Heart right ventricle (tissue), 16 donors: ENCODE measurements at regions not wholly inside any gene's neighbourhood (a gene's known extent, or its start where the extent isn't known, plus 50 kb on each side); places are given as distances from the start of the nearest gene placed in this dataset.

Experiments
- ATAC-seq, 8 donors: fragments of 200-7000 bp; cut with Tn5 transposase; one replicate each; pipeline ENCODE4 v1.9.1; 2020; ENCODE audit warnings: mild to moderate bottlenecking in 8 of 8, moderate library complexity in 8 of 8, moderate number of reproducible peaks in 1 of 8
- DNase-seq, 2 donors: peaks; one replicate each; pipeline ENCODE4 v3.0.0-alpha.2; 2020
- H3K27ac ChIP-seq, 10 donors: fragments of 200-600 bp; sonication (generic) in 2 of 10; one replicate each; pipeline versions ENCODE4 v1.5.0 to v1.8.0; 2020 to 2022; ENCODE audit warnings: mild to moderate bottlenecking in 3 of 10
- H3K27me3 ChIP-seq, 7 donors: fragments of 200-600 bp; one replicate each; pipeline ENCODE4 v1.8.0; 2021 to 2022; ENCODE audit warnings: mild to moderate bottlenecking in 2 of 7
- H3K36me3 ChIP-seq, 9 donors: fragments of 200-600 bp; sonication (generic) in 1 of 9; one replicate each; pipeline versions ENCODE4 v1.5.0 to v1.8.0; 2020 to 2022; ENCODE audit warnings: mild to moderate bottlenecking in 2 of 9
- H3K4me1 ChIP-seq, 9 donors: fragments of 200-600 bp; sonication (generic) in 1 of 9; one replicate each; pipeline versions ENCODE4 v1.5.0 to v1.8.0; 2020 to 2022; ENCODE audit warnings: mild to moderate bottlenecking in 4 of 9
- H3K4me3 ChIP-seq, 10 donors: fragments of 200-600 bp; sonication (generic) in 2 of 10; one replicate each; pipeline versions ENCODE4 v1.5.0 to v1.8.0; 2020 to 2022; ENCODE audit warnings: mild to moderate bottlenecking in 7 of 10, moderate library complexity in 2 of 10
- H3K9me3 ChIP-seq, 11 donors: fragments of 200-600 bp in 10 of 11; sonication (generic) in 2 of 11; one replicate each; pipeline versions ENCODE4 v1.5.0 to v1.8.0; 2013 to 2022; ENCODE audit warnings: mild to moderate bottlenecking in 2 of 11, control low read depth in 1 of 11, moderate library complexity in 1 of 11
- CTCF ChIP-seq, 9 donors: fragments of 200-600 bp; sonication (generic) in 2 of 9; IDR thresholded peaks; one replicate each; pipeline versions ENCODE4 v1.5.0 to v1.8.0; 2021 to 2022; ENCODE audit warnings: antibody characterized with exemption in 9 of 9, mild to moderate bottlenecking in 5 of 9, moderate library complexity in 1 of 9
- WGBS, 2 donors: extraction: QIAGEN DNeasy Blood & Tissue Kit; methylation state at CpG; one replicate each; pipeline ENCODE4 v1.1.7; 2013; ENCODE audit warnings: inconsistent platforms in 1 of 2; 5-methylcytosine and 5-hydroxymethylcytosine counted together
- intact Hi-C, 10 donors: fragments of 100-400 bp; cut with DNase I; formaldehyde crosslinking; loops; one replicate each; pipeline versions ENCODE4 v1.11.1 to v1.14.2; 2022
- donor health status: Arrhythmogenic right ventricular cardiomyopathy.
- donor health status: ischemic (EF 13 %, LVEDD 7.1; RV severe dilation, severe dysfunction).
- donor health status: healthy with polysubstance abuse.
- donor health status: DM: no; HTN: yes; CAD: no.
- donor health status: DM: no; HTN: no; CAD: no.
- donor health status: ischemic (EF 25% LVEDD 6.9; RV normal size, moderate dysfunction).
- donor health status: ischemic (EF 25% LVEDD 5.7; RV mildly dilated, moderate dysfunction).
- donor health status: healthy.
- donor health status: DM: yes; HTN: yes; CAD: no.
- donor health status: Ischemic cardiomyopathy.
- donor health status: ischemic (EF 35%, LVEDD 5.7; RV mildly dilated, moderate dysfunction).
- donor health status: nonischemic (EF 11% LVEDD 7.7; RV severe dilation, severe dysfunction).
- donor health status: DM: yes; HTN: yes; CAD: no.
- donor health status: PGD.
- donor health status: ischemic (EF 29% LVEDD 5.4; RV normal size, mild dysfunction).
- donor health status: nonischemic (EF 23%, LVEDD 6.1; RV moderate dilation, normal function).

DNA sequence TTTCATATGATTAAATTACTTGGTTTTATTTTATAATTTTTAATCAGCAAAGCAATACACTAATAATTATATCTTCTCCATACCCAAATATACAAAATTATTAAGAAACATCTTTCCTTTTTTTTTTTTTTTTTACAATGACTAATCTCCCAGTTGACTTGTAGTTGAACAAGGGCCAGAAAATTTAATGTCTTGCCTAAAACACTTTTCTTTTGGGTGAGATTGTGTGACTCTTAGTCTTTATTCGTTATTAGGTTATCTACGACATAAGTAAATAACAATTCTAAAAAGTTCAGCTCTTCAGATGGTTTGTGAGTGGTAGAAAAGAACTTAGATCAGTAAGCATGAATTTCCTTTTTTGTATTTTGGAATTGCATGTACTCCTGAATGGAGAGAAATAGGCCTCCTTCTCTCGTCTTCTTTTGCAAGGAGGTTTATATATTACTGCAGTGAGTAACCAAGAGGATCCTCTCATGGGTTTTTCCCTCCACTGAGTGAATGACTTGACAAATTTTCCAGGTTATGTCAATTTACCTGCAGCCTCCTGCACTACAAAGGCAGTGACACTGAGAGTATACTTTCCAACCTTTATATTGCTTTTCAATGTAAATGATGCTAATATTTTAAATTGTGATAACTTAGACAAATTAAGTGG is 364.5 kb upstream of the CITED2 start:
- Histone ChIP-seq H3K27me3 (no peaks in the 10 kb centered on the region), H3K27ac (no peak overlapping the region), H3K36me3 (no peaks in the 10 kb centered on the region), H3K9me3 (no peaks in the 10 kb centered on the region), H3K4me1 (peaks cover 0 to 2% (median 0%) of the 10 kb centered on the region in 9 donors), H3K4me3 (no peak overlapping the region)
- 70 to 78% methylated on average over 3 of the region's 3 CpGs for WGBS, 2 donors
- ATAC-seq, result no peak
- DNase-seq, result no peak
- no peak for TF ChIP-seq CTCF (IDR thresholded peaks at IDR 0.05)
- intact Hi-C loops, result loop anchor here in 1 of 10 donors (10.0 kb wide), 1 partner anchor 646 kb away; no protein-coding TSS in a partner anchor

- intact Hi-C loops, result loop anchor here in 1 of 10 donors (10.0 kb wide), 1 partner anchor 648 kb away; no protein-coding TSS in a partner anchor
These were observed 362.0 kb upstream of the CITED2 start for GRCh38 chr6:139736325-139736906.

GRCh38 chr6:139732451-139732850 is 358.0 kb upstream of the CITED2 start:
- Histone ChIP-seq H3K9me3 (no peaks in the 10 kb centered on the region), H3K4me1 (peaks cover 0 to 7% (median 0%) of the 10 kb centered on the region in 9 donors), H3K27me3 (no peaks in the 10 kb centered on the region), H3K4me3 (no peak overlapping the region), H3K36me3 (no peaks in the 10 kb centered on the region), H3K27ac (no peak overlapping the region)
- 58 to 73% methylated on average over 3 of the region's 3 CpGs for WGBS, 2 donors
- ATAC-seq (no peak), DNase-seq (no peak)
- TF ChIP-seq CTCF (IDR thresholded peaks at IDR 0.05), result no peak
- intact Hi-C loops, result loop anchor here in 1 of 10 donors (10.0 kb wide), 1 partner anchor 652 kb away; no protein-coding TSS in a partner anchor

More at GRCh38 chr6:139736325-139736906, 362.0 kb upstream of the CITED2 start:
- Histone ChIP-seq H3K27me3 (no peaks in the 10 kb centered on the region), H3K4me3 (no peak overlapping the region), H3K9me3 (no peaks in the 10 kb centered on the region), H3K4me1 (peaks cover 0 to 7% (median 0%) of the 10 kb centered on the region in 9 donors), H3K36me3 (no peaks in the 10 kb centered on the region), H3K27ac (no peak overlapping the region)
- 84 to 85% methylated on average over 2 of the region's 2 CpGs for WGBS, 2 donors
- ATAC-seq (no peak), DNase-seq (no peak)
- TF ChIP-seq CTCF (IDR thresholded peaks at IDR 0.05), result no peak

GRCh38 chr6:139730340-139730974 is 356.0 kb upstream of the CITED2 start:
- no peaks in the 10 kb centered on the region for H3K36me3 ChIP-seq
- ATAC-seq, result no peak
- no peak overlapping the region for H3K27ac ChIP-seq
- H3K4me3 ChIP-seq, result no peak overlapping the region
- no peak for DNase-seq
- TF ChIP-seq CTCF (IDR thresholded peaks at IDR 0.05), result no peak
- peaks cover 0 to 7% (median 0%) of the 10 kb centered on the region in 9 donors for H3K4me1 ChIP-seq
- H3K27me3 ChIP-seq, result no peaks in the 10 kb centered on the region
- no peaks in the 10 kb centered on the region for H3K9me3 ChIP-seq
- intact Hi-C loops, result loop anchor here in 1 of 10 donors (10.0 kb wide), 1 partner anchor 654 kb away; no protein-coding TSS in a partner anchor
- 87 to 89% methylated on average over 2 of the region's 2 CpGs for WGBS, 2 donors
